Islet precursor cell (in vitro differentiated cells): ENCODE measurements at regions not wholly inside any gene's neighbourhood (a gene's known extent, or its start where the extent isn't known, plus 50 kb on each side); places are given as distances from the start of the nearest gene placed in this dataset.
"Not testable (repeated sequence)": the region's sequence is repeated elsewhere in the genome, so short reads cannot be mapped to it uniquely, and the experiment has no call there.

Experiments
- DNase-seq: peaks from one replicate; pipeline ENCODE4 v3.0.0-alpha.2; 2018

- DNase-seq: no peak
Observed at GRCh38 chr5:75839547-75839946, 122.3 kb upstream of the POC5 start.

- no peak for DNase-seq
Observed at GRCh38 chr5:75837258-75837841, 120.1 kb upstream of the POC5 start.

DNA sequence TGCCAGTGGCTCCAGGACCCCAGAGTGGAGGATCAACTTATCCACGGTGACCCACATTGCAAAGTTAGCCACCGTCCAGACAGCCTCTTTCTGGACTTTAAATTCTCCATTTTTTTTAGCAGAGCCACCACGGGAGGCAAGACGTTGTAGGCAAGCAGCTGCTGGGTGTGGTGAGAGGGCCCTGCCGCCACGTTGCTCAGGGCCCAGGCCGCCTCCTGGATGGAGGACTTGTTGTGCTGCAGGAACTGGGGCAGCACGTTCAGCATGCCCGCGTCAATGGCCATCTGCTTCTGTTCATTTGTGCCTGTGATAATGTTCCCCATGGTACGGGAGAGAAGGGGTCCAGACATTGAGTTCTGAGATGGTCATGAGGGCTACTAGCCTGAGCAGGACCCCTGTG, 114.3 kb upstream of the POC5 start:
- DNase-seq: no peak

GRCh38 chr5:75828029-75828428, 110.8 kb upstream of the POC5 start:
- no peak for DNase-seq

- DNase-seq: no peak
Observed at GRCh38 chr5:75824323-75824722, 107.1 kb upstream of the POC5 start.

DNA sequence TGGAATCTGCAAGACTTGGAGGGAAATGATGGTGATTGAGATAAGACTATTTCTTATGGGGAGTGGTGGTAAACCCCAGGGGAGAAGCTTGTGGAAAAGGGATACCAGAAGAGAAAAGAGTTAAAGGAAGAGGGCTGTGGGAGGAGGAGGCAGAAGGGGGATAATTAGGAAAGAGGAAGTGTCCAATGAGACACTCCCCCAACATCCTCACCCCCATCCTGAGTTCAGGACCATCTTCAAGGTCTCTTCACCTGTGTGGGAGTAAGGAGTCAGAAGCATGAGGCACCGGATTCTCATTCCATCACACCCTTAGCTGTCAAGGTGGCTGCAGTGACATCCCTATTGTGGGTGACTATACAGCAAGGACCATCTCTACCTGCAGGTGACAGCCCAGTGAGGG, 106.6 kb upstream of the POC5 start:
- no peak for DNase-seq

DNA sequence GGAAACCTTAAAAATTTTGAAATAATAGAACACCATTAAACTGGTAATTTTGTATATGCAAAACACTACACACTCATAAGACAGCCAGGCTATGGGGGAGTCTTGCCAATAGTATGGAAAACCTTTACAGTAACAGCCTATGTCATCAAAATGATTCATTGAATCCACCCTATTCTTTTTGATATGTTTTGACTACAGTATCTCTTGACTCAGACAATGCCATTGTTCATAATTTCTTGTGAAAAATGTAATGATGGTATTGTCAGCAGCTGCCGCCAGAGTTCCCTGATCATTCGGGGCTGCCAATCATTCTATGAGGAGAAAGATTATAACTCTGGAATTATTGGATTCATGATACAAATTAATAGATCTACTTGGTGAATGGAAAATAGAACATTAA, 101.4 kb upstream of the POC5 start:
- DNase-seq: no peak

DNA sequence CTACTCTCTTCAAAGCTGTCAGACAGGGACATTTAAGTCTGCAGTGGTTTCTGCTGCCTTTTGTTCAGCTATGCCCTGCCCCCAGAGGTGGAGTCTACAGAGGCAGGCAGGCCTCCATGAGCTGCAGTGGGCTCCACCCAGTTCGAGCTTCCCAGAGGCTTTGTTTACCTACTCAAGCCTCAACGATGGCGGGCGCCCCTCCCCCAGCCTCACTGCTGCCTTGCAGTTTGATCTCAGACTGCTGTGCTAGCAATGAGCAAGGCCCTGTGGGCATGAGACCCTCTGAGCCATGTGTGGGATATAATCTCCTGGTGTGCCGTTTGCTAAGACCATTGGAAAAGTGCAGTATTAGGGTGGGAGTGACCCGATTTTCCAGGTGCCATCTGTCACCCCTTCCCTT, 82.5 kb upstream of the POC5 start:
- not testable (repeated sequence) for DNase-seq

GRCh38 chr5:75769338-75769737, 52.1 kb upstream of the POC5 start:
- not testable (repeated sequence) for DNase-seq
